C4-2B (cell line): ENCODE measurements at regions not wholly inside any gene's neighbourhood (a gene's known extent, or its start where the extent isn't known, plus 50 kb on each side); places are given as distances from the start of the nearest gene placed in this dataset.

Experiments
- CTCF ChIP-seq: fragments of 450-650 bp; conservative IDR thresholded peaks from 2 replicates; pipeline ENCODE4 v1.5.1; 2017; ENCODE audit warnings: mild to moderate bottlenecking
- ZFX ChIP-seq: fragments of 450-650 bp; IDR thresholded peaks from 2 replicates; pipeline ENCODE4 v1.6.1; 2017

- TF ChIP-seq CTCF (no peak), ZFX (no peak)
Measured at GRCh38 chr2:133667085-133667484, 98.8 kb upstream of the NCKAP5 start.
